ENCODE measurements at regions not wholly inside any gene's neighbourhood (a gene's known extent, or its start where the extent isn't known, plus 50 kb on each side); places are given as distances from the start of the nearest gene placed in this dataset.
"Not testable (repeated sequence)": the region's sequence is repeated elsewhere in the genome, so short reads cannot be mapped to it uniquely, and the experiment has no call there.

- not testable (repeated sequence) for DNase-seq
Measured at GRCh38 chr2:131671841-131672470, 144.3 kb downstream of the CCDC74A start.

- peak; percentile 38 for DNase-seq
Measured at GRCh38 chr2:131672471-131673399, 145.0 kb downstream of the CCDC74A start.

GRCh38 chr2:131673400-131674173 lies 145.9 kb downstream of the CCDC74A start:
- peak; percentile 52 for DNase-seq

DNA sequence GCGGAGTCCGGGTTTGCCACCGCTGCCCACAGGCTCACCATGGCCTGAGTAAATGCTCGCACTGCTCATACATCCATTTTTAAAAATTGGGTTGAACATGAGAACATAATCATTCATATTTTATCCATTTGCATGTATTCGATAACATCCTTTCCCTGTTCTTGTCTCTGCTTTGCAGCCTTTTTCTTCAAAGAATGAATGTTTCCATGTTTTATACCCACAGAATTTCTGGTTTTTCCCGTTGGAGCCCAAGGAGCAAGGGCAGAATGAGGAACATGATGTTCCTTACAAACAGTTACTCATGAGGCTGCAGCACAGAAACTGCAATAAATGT lies 146.5 kb downstream of the CCDC74A start:
- no peak for DNase-seq

DNA sequence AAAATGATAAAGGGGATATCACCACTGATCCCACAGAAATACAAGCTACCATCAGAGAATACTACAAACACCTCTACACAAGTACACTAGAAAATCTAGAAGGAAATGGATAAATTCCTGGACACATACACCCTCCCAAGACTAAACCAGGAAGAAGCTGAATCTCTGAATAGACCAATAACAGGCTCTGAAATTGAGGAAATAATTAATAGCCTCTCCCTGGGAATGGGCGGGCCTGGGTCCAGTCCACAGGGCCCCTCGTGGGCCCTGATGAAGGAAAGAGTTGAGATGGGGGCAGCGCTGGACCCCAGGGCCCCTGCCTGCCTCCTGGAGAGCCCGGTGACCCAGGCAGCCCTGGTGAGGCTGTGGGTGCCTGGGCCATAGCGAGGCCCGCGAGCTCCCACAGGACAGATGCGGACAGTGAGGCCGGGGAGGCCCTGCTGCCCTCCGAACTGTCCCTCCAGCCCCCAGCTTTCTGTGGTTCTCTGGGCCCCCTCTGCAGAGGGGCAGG lies 154.0 kb downstream of the CCDC74A start:
- DNase-seq, result not testable (repeated sequence)

GRCh38 chr2:131682122-131682944 lies 154.6 kb downstream of the CCDC74A start:
- DNase-seq, result peak; percentile 82

- peak; percentile 21 for DNase-seq
Measured at GRCh38 chr2:131682945-131683330, 155.2 kb downstream of the CCDC74A start.

DNA sequence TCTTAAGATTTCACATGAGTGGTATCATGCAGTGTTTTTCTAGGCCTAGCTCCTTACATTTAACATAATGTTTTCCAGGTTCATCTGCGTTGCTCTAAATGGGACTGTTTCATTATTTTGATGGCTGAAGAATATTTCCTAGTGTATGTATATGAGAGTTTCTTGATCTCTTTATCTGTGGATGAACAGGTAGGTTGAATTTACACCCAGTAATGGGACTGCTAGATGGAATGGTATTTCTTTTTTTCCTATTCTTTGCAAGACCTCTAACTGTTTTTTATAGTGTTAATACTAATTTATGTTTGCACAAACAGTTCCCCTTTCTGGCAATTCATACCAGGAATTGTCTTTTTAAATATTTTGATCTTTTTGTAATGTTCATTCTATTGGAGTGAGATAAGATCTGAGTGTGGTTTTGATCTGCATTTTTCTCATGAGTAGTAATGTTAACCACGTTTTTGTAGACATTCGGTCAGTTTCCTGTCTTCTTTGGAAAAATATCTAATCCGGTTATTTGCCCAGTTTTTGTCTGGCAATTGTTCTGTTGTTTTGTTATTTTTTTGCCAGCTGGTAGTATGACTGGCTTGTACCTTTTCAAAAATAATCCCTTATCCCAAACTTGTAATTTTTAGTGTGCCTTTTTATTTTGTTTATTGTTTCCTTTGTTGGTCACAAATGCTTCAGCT lies 157.1 kb downstream of the CCDC74A start:
- DNase-seq, result not testable (repeated sequence)

DNA sequence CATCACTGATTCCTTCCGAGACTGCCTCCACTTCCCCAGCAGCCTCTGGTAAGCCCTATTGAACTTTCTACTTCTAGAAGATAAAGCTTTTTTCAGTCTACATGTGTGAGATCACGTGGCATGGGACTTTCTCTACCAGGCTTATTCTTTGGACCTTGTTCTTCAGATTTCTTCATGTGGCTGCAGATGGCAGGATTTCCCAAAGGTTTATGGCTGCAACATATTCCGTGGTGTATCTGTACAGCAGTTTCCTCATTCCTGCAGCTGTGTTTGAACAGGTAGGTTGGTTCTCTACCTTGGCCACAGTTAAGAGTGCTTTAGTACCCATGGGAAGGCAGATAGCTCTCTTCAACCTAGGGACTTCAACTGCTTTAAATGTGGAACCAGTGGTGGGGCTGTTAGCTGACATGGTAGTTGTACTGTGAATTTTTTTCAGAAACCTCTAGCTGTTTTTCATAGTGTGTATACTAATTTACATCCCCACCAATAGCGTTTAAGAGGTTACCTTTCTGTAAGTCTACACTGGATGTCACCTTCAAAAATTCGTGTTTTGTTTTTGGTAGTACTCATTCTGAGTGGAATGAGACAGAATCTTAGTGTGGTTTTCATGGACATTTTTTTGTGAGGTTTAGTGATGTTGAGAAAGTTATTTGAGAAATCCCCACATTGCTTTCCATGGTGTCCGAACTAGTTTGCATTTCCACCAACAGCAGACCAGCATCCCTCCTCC lies 158.6 kb downstream of the CCDC74A start:
- not testable (repeated sequence) for DNase-seq

- not testable (repeated sequence) for DNase-seq
Measured at GRCh38 chr2:131686894-131687238, 159.2 kb downstream of the CCDC74A start.

DNA sequence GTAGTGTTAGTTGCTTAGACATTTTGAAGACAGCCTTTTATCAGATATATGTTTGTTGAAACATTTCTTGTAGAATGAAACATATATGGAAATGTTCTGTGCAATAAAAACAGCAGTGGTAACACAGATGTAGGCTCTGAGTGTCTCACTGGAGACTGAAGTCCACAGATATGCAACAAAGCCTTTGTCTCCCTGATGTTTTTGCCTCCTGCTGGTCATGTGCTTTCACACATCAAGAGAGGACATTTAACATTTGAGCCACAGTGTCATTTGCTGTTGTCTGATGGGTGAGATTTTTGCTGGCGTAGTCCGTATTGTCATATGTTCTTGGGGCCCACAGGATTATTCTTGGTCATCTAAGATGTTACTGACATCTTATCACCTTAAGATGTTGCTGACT lies 161.4 kb downstream of the CCDC74A start:
- not testable (repeated sequence) for DNase-seq

GRCh38 chr2:131711268-131711667 lies 183.6 kb downstream of the CCDC74A start:
- not testable (repeated sequence) for DNase-seq

DNA sequence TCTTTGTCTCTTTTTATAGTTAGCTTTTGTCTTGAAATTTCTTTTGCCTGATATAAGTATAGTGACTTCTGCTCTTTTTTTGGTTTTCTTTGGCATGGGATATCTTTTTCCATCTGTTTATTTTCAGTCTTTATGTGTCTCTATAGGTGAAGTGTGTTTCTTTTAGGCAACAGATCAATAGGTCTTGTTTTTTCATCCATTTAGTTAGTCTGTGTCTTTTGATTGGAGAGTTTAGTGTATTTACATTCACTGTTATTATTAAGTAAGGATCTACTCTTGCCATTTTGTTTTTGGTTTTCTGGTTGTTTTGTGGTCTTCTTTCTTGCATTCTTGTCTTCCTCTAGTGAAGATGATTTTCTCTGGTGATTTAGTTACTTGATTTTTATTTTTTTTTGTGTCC lies 190.2 kb downstream of the CCDC74A start:
- not testable (repeated sequence) for DNase-seq

DNA sequence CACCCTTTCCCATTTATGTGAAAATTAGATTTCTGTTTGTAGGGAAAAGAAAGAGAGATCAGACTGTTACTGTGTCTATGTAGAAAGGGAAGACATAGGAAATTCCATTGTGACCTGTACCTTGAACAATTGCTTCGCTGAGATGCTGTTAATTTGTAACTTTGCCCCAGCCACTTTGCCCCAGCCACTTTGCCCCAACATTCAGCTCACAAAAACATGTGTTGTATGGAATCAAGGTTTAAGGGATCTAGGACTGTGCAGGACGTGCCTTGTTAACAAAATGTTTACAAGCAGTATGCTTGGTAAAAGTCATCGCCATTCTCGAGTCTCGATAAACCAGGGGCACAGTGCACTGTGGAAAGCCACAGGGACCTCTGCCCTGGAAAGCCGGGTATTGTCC lies 193.5 kb downstream of the CCDC74A start:
- DNase-seq, result not testable (repeated sequence)

DNA sequence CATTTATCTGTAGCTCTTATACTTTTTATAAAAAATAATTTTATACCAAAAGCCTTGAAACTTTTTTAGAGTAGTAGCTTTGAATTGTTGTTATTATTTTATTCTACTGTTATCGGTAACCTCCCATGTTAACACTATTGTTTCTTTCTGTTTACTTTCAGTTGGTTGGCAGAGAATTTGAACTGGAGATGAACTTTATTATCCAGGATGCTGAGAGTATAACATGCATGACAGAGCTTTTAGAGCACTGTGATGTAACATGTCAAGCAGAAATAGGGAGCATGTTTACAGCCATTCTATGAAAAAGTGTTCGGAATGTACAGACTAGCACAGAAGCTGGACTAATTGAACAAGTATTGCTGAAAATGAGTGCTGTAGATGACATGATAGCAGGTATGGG lies 194.6 kb downstream of the CCDC74A start:
- DNase-seq, result not testable (repeated sequence)

GRCh38 chr2:131724019-131724418 lies 196.3 kb downstream of the CCDC74A start:
- DNase-seq, result no peak

DNA sequence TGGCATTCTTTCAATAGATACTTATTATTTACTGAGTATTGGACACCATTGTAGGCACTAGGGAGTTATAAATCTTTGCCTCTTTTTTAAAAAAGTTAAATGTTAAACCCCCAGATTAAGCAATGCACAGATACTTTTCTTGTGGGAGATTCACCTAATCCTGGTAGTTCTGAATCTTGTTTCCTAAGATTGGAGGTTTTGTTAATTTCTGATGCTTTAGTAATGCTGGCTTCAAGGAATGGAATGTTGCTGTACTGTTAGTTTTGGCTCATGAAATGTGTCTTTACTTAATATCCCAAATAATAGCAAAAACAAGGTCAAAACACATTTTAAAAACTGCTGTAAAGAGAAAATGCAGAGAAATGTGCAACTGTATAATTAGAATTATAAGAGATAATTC lies 200.8 kb downstream of the CCDC74A start:
- DNase-seq, result not testable (repeated sequence)

- DNase-seq, result not testable (repeated sequence)
Measured at GRCh38 chr2:131733530-131733929, 205.8 kb downstream of the CCDC74A start.

DNA sequence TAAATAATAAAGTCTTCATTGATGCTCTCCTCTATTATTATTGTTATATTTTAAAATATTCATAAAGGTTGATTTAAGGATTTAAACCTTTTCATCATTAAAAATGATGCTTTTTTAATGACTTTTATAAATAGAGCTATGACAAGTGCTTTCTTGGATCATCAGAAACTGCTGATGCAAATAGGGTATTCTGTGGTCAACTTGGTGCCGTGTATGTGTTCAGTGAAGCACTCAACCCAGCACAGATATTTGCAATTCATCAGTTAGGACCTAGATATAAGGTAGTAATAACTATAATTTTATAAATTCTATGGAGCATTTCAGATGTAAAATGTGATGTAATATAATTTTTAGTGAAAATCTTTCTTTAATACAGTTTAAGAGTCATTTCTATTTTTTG lies 208.7 kb downstream of the CCDC74A start:
- DNase-seq, result not testable (repeated sequence)

- DNase-seq, result not testable (repeated sequence)
Measured at GRCh38 chr2:131738533-131738932, 210.8 kb downstream of the CCDC74A start.

All from renal pelvis (tissue), 1 donor.